ENCODE measurements at regions not wholly inside any gene's neighbourhood (a gene's known extent, or its start where the extent isn't known, plus 50 kb on each side); places are given as distances from the start of the nearest gene placed in this dataset.

- CTCF ChIA-PET: no interaction called here
These were observed 470.1 kb upstream of the ALCAM start for GRCh38 chr3:104896624-104897023.

GRCh38 chr3:104901396-104901795 is 465.3 kb upstream of the ALCAM start:
- TF ChIP-seq TCF7L2 (IDR thresholded peaks at IDR 0.05; ENCODE audit: low read depth, low read length) (no peak), SIN3A (IDR thresholded peaks at IDR 0.05; ENCODE audit: borderline replicate concordance, insufficient read depth, low read depth, low read length) (no peak), REST (IDR thresholded peaks at IDR 0.05; ENCODE audit: insufficient read depth in 1 of 2, low read depth in 2 of 2, low read length in 1 of 2) (no peak), CTCF (IDR thresholded peaks at IDR 0.05) (no peak)
- no peak for ATAC-seq
- intact Hi-C loops (cut with micrococcal nuclease; ENCODE audit: unreplicated experiment): no loop called here

More at GRCh38 chr3:104896624-104897023, 470.1 kb upstream of the ALCAM start:
- no peaks in the 10 kb centered on the region for H3K4me1 ChIP-seq (ENCODE audit: control insufficient read depth, insufficient read depth, low read length)
- H3K4me3 ChIP-seq (ENCODE audit: low read depth in 2 of 2, low read length in 2 of 2): no peak overlapping the region
- in situ Hi-C loops (cut with HindIII; ENCODE audit: low pct_unique_long_range_greater_than_20kb, low sequenced_read_pairs): no loop called here
- 0 out of 2 replicates have a peak, but pooled peaks cover 3% of the 10 kb centered on the region for H3K9me3 ChIP-seq (ENCODE audit: control insufficient read depth, insufficient read depth, low read depth, low read length)
- ATAC-seq: no peak
- H3K27ac ChIP-seq (ENCODE audit: low read length): no peak overlapping the region
- BruUV-seq (replicated peaks): no TSS peak
- TF ChIP-seq CTCF (IDR thresholded peaks at IDR 0.05): no peak
- no peak for TF ChIP-seq REST (IDR thresholded peaks at IDR 0.05; ENCODE audit: insufficient read depth in 1 of 2, low read depth in 2 of 2, low read length in 1 of 2)
- TF ChIP-seq SIN3A (IDR thresholded peaks at IDR 0.05; ENCODE audit: borderline replicate concordance, insufficient read depth, low read depth, low read length): no peak
- no peak for TF ChIP-seq POLR2AphosphoS5 (IDR thresholded peaks at IDR 0.05; ENCODE audit: low read depth, low read length)
- no peaks in the 10 kb centered on the region for H3K36me3 ChIP-seq (ENCODE audit: control insufficient read depth, insufficient read depth, low read length)
- no peaks in the 10 kb centered on the region for H3K27me3 ChIP-seq (ENCODE audit: control insufficient read depth, insufficient read depth, low read length)
- POLR2A ChIA-PET: no interaction called here
- no peak for DNase-seq (ENCODE audit: low read depth, low spot score)
- intact Hi-C loops (cut with micrococcal nuclease; ENCODE audit: unreplicated experiment): no loop called here

More at GRCh38 chr3:104901396-104901795, 465.3 kb upstream of the ALCAM start:
- Histone ChIP-seq H3K9me3 (ENCODE audit: control insufficient read depth, insufficient read depth, low read depth, low read length) (peaks cover 3% of the 10 kb centered on the region; the same call in 1 of the 2 replicates), H3K27me3 (ENCODE audit: control insufficient read depth, insufficient read depth, low read length) (no peaks in the 10 kb centered on the region), H3K27ac (ENCODE audit: low read length) (no peak overlapping the region), H3K4me1 (ENCODE audit: control insufficient read depth, insufficient read depth, low read length) (no peaks in the 10 kb centered on the region), H3K36me3 (ENCODE audit: control insufficient read depth, insufficient read depth, low read length) (no peaks in the 10 kb centered on the region), H3K4me3 (ENCODE audit: low read depth in 2 of 2, low read length in 2 of 2) (no peak overlapping the region)
- no peak for DNase-seq (ENCODE audit: low read depth, low spot score)
- in situ Hi-C loops (cut with HindIII; ENCODE audit: low pct_unique_long_range_greater_than_20kb, low sequenced_read_pairs): no loop called here
- CTCF ChIA-PET: no interaction called here
- POLR2A ChIA-PET: no interaction called here
- no TSS peak for BruUV-seq (replicated peaks)
